Astrocyte (in vitro differentiated cells and primary cell): ENCODE measurements at regions not wholly inside any gene's neighbourhood (a gene's known extent, or its start where the extent isn't known, plus 50 kb on each side); places are given as distances from the start of the nearest gene placed in this dataset.

Experiments used
- CTCF ChIP-seq: IDR thresholded peaks from 2 replicates; pipeline ENCODE4 v1.5.1; 2011; ENCODE audit warnings: low read depth, mild to moderate bottlenecking, inconsistent platforms, low read length, moderate library complexity; ENCODE audit not compliant: insufficient read depth
- EZH2 ChIP-seq: IDR thresholded peaks from 2 replicates; pipeline ENCODE4 v1.6.1; 2012; ENCODE audit warnings: mild to moderate bottlenecking, low read length, inconsistent platforms; ENCODE audit not compliant: insufficient read depth

DNA sequence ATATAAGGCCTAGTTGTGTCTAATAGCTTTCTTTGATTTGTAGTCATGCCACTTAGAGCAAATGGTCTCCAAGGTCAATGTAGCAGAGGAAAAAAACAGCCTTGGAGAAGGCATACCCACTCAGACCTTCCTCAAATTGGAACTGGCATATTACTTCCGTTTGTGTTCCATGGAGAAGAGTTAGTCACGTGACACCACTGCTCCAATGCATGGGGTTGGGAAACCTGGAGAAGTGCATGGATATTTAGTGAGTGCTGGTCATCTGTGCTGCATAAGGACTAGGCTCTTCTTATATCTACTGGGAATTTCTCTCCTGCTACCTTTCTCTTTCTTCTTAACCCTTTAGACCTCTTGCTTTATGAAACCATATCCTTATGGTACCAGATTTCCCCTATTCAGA is 167.8 kb downstream of the BACH1 start:
- no peak for TF ChIP-seq CTCF
- no peak for TF ChIP-seq EZH2
